Stimulated activated CD4-positive, alpha-beta T cell treated with anti-CD3 and anti-CD28 coated beads, Interleukin-1b, Interleukin-23, amount 100 ng/mL, for 4 hours (primary cell): ENCODE measurements at regions not wholly inside any gene's neighbourhood (a gene's known extent, or its start where the extent isn't known, plus 50 kb on each side); places are given as distances from the start of the nearest gene placed in this dataset.

Experiments used
- DNase-seq, 2 donors: peaks; one replicate each; pipeline ENCODE4 v3.0.0-alpha.2; 2020; ENCODE audit warnings: low read depth in 2 of 2

DNA sequence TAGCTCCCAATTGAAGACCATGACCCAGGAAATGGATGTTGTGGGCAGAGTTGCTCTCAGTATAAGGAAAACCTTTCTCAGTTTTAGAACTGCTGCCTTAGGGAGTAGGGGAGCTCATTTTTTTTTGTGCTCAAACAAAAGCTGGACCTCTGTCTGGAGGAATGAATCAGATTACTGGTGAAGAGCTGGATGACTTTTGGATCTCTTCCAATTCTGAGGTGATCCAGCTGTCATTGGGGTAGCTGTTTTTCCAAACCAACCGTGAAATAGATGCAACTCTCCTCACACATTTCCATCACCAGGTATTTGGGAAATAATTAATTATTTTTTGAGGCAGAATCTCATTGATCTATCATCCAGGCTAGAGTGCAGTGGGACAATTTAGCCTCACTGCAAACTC lies 251.3 kb upstream of the PLET1 start:
- no peak for DNase-seq

DNA sequence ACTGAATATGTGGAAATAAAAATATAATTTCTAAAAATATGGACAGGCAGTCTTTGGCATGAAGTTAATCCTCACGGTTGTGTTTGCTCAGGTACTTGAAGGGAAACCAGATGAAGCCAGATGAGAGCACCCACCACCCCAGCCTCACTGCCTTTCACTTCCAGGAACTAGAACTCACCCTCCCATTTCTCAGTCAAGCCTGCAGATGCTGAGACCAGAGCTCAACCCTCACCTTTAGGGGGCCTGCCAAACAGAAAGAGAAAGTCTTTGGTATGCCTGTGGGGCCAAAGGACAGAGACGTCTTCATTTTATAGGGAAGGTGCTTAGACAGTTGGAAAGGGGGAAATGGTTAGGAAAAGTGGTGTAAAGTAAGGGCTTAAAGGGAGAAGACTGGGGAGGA lies 252.8 kb upstream of the PLET1 start:
- no peak for DNase-seq

DNA sequence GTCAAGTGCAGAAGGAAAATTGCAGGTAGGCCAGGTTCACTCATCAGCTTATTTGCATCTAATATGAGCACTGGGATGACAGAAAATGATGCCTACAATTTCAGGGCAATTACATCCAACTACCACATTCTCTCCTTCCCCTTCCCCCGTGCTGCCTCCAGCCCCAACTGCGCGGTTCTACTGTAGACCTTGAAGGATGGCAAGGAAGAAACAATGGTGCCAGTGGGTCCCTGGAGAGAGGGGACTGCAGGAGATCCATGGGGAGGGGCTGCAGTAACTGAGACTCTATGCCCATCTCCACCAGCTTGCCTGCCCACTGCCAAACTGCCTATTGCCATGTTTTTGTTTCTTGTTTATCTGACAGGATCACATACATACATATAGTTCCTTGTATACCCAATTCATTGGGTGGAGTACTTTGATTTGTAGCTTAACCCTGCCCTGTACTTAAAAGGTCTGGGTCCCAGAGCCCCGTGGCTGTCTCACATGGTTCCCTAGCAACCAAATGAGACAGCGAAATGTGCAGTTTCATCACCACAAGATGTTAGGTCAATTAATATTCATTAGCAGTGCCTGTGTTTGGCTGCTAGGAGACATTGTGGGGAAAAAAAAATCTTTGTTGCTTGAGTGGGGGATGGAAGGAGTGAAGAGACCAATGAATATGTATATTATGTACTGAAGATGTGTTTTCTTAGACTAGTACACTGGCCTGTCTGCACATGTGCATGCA lies 253.5 kb upstream of the PLET1 start:
- no peak for DNase-seq

DNA sequence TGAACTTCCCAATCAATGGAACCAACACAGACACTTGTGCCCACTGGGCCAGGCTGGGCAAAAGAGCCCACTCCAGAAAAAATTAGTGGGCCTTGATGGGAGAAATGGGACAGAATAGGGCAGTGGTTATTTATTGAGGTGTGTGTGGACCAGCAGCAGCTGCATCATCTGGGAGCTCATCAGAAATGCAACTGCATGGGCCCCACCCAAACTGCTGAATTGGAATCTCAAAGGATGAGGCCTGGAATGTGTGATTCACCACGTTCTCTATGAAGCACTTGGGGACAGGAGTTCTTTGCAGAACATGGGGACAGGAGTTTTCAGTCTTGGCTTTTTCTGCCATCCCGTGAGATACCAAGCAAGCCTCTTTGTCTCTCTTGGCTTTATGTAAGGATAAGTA lies 255.6 kb upstream of the PLET1 start:
- DNase-seq, result no peak

DNA sequence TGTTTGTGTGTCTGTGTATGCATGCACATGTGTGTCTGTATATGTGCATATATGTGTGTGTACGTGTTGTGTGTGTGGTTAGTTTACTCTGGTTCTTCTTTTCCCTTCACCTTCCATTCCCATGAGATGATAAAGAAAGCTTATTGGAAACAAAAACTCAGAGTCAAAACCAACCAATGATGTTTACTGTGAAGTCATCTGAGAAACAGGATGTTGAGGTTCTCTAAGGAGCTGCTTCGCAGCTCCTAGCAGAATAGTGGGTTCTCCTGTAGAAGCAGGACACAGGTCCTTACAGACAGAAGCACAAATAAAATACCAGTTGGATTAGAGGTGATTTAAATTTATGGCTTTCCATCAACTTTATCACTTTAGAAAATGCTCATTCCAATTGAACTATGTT lies 256.1 kb upstream of the PLET1 start:
- DNase-seq, result no peak

DNA sequence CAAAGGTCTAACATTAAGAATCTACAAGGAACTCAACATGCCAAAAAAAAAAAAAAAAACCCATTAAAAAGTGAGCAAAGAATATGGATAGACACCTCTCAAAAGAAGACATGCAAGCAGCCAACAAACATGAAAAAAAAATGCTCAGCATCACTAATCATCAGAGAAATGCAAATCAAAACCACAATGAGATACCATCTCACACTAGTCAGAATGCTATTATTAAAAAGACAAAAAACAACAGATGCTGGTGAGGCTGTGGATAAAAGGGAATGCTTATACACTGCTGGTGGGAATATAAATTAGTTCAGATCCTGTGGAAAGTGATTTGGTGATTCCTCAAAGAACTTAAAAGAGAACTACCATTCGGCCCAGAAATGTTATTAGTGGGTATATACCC lies 257.7 kb upstream of the PLET1 start:
- no peak for DNase-seq

DNA sequence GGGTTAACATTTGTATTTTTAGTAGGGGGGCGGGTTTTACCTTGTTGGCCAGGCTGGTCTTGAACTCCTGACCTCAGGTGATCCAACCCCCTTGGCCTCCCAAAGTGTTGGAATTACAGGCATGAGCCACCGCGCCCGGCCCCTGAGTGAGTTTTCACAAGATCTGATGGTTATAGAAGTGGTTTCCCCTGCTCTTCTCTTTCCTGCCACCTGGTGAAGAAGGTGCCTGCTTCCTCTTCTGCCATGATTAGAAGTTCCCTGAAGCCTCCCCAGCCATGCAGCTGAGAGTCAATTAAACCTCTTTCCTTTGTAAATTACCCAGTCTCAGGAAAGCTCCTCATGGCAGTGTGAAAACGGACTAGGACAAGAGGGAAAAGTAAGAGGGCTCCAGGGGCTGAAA lies 259.1 kb upstream of the PLET1 start:
- DNase-seq, result no peak

DNA sequence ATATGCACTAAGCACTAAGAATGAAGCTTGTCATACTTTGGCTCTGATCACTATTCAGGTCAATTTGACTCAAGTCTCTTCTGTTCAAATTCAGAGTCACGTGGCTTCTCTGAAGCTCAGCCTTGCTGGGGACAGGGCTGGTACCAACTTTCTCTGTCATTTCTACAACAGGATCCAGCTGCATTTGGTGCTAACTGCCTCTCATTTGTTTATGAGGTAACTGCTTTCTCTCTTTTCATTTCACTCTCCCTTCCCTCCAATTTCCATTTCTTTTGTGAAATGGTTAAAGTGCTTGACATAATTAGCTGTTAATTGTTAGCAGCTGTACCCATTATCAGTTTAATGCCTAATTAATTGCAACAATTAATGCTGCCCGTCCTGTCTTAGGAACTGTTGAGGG lies 259.7 kb upstream of the PLET1 start:
- DNase-seq, result no peak

DNA sequence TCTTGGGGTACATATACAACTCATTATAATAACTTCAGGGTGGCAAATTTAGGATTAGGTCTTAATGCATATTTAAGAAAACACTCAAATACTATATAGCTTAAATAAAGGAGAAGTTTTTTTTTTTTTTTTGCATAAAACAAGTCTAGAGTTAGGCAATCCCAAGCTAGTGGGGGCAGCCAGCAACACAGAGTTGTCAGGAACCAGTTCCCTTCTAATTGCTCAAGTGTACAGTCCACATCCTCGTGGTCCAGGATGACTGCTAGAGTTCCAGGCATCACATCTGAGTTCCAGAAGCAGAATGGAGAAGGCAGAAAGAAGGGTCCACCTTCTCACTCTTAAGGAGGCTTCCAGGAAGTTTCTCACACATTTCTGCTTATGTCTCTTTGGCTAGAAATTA lies 261.9 kb upstream of the PLET1 start:
- DNase-seq, result no peak

DNA sequence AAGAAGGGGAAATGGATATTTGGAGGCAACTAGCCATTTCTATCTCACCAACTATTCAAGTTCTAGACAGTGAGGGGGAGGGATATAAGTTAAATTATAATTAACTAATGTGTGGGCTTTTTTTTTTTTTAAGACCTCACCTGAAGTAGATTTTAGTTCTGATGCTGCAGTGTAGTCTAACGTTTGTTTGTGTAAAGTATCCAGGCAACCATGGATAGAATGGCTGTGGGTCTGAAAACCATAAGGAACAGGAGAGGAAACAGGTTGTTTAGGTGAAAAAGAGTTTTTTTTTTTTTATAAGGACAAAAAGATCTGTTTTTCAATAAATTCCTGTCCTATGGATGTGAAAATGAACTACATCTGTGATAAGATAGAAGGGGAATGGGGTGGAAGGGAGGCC lies 262.4 kb upstream of the PLET1 start:
- DNase-seq, result no peak

DNA sequence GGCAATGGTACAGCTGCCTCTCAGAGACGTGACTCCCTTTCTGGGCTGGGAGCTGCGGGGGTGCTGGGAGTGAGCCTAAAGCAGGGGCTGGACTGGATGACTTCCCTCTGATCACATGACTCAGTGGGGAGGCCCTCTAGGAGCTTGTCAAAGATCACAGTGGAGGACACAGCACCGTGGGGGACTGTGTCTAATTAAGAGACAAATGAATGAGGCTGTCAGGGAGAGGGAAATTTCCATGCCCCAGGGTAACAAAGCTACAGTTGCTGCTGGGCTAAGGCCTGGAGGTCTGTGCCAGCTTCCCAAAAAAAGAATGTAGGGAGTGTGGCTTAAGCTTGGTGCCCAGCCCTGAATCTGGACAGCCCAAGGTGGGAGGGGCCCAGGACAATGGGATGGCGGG lies 262.8 kb upstream of the PLET1 start:
- DNase-seq, result no peak

DNA sequence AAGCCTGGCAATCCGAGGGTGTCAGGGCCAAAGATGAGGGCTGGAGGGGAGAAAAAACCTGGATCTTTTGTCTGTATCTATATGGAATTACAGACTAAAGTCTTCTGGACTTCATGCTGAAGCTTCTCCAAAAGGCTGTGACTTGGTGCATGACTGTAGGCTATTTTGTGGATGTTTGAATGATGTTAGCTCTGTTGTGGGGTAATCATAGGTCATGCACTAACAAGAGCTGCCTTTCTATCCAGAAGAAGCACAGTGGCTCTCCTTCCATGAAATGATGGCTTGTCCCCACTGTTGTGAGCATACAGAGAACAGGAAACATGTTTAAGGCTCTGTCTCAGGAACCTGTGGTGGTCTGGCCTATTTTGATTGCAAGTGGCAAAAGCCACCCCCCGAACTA lies 263.3 kb upstream of the PLET1 start:
- no peak for DNase-seq

DNA sequence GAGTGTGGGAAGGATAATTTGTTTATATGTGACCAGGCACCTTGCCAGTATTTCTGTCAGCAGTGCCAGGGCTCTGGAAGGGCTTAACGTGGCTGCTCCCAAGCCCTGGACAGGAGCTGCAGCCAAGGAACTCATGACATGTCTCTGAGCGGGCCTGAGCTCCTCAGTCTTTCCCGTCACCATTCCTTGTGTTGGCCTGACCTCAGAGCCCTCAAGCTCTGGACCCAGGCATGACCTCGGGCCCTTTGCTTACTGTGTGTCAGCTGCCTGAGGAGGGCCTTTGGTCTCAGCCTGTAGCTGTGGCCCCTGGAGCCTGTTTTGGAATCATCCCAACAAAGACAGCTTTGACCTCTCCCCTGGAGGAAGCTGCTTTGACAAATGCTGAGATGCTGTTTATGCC lies 264.1 kb upstream of the PLET1 start:
- DNase-seq, result no peak

DNA sequence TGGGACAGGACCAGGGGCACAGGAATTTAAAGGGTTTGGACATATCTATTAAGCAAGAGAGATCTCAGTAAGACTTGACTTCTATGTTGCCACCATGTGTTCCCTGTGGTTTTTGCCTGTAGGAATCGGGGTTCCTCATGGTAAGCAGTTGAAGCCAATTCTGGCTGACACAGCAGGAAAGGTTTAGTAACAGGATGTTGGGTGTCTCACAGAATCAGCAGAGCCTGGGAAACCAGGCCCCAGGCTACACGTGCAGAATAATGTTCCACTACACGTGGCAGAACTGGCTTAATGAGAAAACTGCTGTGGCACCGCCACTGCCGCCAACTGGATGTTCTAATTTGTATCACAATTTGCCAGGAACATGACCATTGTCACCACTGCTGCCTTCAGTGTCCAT lies 264.6 kb upstream of the PLET1 start:
- no peak for DNase-seq

DNA sequence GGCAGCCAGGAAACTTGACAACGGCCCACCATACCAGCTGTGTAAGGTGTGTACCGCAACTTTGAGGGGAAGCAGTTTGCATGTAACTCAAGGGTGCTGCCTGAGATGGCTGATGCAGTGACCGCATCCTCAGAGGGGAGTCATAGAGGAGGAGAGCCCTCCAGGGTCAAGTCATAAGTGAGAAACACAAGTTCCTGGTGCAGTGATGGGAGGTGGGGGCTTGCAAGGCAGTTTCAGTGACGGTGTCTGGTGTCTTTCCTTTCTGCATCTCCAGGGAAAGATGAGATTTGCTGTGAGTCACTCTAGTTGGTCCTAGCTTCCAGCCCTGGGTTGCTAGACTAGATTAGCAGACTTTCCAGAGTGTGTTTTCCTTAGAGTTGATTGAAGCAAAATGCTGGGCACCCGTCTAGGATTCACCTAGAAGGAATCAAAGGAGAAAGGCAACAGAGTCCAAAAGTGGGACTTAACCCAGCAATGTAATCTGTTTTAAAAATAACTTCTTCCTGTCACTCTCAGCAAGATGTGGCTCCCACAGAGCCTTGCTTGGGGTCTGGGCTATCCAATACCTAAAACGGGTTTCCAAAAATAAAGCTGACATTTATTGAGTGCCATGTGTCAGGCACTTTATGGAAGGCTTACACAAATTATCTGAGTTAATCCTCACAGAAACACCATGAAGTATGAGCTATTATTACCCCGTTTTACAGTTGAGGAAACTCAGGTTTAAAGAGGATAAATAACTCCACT lies 265.4 kb upstream of the PLET1 start:
- no peak for DNase-seq

DNA sequence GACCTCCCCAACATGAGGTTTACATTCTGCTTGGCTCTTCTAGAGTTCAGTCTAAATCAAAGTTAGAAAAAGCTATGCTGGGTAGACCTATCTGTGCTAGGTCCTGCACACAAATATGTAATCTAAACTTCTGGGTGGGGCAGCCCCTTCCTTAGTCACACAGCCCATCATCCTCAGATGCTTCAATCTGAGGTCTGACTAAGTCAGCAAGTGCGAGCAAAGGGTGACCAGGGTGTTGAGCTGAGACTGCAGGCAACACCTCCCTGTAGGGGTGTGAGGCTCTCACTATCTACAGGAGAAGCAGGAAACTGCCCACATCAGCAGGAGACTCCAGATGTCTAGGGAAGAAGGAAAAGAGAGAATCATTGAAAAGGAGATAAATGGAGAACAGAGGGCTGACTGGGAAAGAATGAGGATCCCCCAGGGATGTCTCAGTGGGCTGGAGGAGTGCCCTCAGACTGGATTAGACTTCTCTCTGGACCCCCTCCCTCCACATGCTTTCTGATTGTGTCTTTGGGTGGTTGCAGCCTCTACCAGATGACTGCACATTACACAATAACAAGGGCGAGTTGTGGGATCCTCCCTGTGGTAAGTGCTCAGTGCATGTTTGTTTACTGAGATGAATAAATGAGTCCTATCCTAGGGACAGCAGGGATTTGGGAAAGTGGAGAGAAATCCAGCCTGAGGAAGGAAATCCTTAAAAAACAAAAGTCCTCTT lies 266.2 kb upstream of the PLET1 start:
- no peak for DNase-seq

DNA sequence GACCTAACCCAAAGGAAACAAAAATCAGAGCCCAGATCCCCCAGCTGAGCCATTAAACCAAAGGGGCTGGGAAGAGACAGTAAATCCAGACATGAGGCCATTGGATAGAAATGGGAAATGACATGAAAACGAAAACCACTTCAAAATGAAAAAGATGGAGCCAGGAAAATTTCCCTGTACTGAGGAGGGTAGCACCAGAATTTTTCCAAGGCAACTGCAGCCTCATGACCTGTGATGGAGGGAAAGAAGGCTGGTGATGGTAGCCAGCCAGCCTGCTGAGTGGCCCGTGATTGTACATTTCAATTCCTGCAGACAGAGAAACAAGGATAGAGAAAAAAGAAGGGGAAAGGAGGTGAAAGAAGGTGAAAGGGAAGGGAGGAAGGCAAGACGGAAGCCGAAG lies 268.4 kb upstream of the PLET1 start:
- no peak for DNase-seq

DNA sequence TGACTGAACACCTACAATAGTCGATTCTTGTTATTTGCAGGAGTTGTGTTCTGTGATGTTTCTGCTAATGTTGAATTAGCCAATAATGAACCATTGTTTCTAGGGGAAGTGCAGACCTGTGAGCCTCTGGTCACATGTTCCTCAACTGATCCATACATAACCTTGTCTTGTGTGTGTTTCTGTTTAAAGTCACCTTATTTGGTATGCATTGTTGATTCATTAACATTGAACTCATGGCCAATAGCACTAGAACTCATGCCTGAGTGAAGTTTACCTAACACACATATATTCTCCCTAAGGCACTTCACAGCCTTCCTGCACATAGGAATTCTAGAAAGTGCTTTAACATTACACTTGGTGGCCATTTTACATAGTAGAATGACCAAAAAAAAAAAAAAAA lies 271.8 kb upstream of the PLET1 start:
- DNase-seq, result no peak

DNA sequence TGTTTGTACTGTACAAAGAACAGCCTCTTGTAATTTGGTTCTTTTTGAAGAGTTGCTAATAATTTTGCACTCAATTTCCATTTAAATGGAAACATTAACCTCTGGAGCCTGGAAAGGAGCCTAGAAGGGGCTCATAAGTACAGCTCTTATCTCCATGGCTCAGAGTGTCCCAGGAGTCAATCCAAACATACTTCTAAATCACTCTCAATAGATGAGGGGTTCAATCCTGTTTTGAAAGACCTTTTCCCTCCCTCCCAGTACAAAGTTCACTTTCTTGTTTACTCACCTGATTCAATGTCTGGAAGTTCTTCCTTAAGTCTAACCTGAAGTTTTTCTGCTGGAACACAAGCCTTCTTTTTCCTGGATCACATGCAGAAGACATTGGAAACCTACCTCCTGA lies 273.0 kb upstream of the PLET1 start:
- no peak for DNase-seq

DNA sequence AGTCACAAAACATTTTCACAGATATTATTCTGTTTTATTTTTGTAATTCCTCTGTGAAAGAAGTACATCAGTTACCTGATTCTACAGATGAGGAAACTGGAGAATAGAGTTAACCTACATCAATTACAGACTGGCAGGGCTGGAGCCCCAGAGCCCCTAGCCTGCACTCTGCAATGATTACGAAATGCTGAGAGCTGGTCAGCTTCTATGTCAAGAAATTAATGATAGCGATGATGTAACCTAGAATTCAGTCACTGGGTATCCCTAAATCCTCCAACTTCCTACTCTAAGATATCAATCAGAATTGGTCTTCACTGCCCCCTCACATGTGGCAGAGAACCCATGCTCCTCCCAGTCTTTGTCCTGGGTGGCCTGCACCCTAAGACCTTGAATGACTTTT lies 273.5 kb upstream of the PLET1 start:
- no peak for DNase-seq

DNA sequence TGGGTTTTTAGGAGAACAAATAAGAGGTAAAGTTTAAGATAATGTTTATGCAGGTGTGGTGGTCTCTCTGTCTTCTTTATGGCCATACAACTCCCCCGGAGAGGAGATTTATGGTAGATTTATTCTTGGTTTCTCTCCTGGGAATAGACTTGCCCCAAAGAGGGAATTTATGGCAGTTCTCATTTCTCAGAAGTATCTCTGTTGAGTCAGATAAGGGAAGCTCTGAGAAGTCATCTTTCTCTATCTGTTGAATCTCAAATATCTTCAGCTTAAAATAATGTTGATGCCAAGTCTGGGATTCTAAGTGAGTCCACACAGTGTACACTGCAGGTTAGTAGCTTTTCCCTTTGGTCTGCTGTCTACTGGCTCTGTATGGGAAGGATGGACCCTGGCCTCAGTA lies 276.4 kb upstream of the PLET1 start:
- no peak for DNase-seq

DNA sequence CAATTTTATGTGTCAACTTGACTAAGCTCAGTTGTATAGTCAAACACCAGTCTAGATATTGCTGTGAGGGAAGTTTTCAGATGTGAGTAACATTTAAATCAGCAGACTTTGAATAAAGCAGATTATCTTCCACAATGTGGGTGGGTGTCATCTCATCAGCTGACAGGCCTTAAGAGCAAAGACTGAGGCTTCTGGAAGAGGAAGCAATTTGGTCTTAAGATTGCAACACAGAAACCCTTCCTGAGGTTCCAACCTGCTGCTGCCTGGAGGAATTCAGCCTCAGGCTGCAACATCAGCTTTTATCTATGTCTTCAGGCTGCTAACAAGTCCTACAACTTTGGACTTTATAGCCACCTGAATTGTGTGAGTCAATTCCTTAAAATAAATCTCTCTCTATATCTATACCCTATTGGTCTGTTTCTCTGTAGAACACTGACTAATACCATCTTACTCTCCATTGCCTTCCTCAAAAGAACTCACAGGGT lies 277.2 kb upstream of the PLET1 start:
- no peak for DNase-seq
